Activated CD4-positive, alpha-beta T cell treated with anti-CD3 and anti-CD28 coated beads, Interleukin-2, amount 10 ng/mL, durations not matched to agents 7 days and 5 days (primary cell): ENCODE measurements at regions not wholly inside any gene's neighbourhood (a gene's known extent, or its start where the extent isn't known, plus 50 kb on each side); places are given as distances from the start of the nearest gene placed in this dataset.

Source experiments
- CTCF ChIA-PET: fragments of 350-600 bp; sonication (Branson Sonifier 250); formaldehyde crosslinking; loops from one replicate; lab custom pipeline; 2021; ENCODE audit warnings: antibody characterized with exemption; lab: Charles Lee
- POLR2A ChIA-PET: fragments of 350-600 bp; sonication (Branson Sonifier 250); formaldehyde crosslinking; loops from one replicate; lab custom pipeline; 2021; ENCODE audit warnings: antibody characterized with exemption; lab: Charles Lee
- DNase-seq: peaks from one replicate; pipeline ENCODE4 v3.0.0-alpha.2; 2020
- H3K27ac Mint-ChIP-seq: one replicate; pipeline ENCODE4 v1.8.0; 2021; ENCODE audit warnings: mild to moderate bottlenecking, moderate library complexity, mixed read lengths
- H3K27me3 Mint-ChIP-seq: one replicate; pipeline ENCODE4 v1.8.0; 2021; ENCODE audit warnings: mixed read lengths
- H3K36me3 Mint-ChIP-seq: one replicate; pipeline ENCODE4 v1.8.0; 2021; ENCODE audit warnings: low read depth, mixed read lengths
- H3K4me1 Mint-ChIP-seq: one replicate; pipeline ENCODE4 v1.8.0; 2021; ENCODE audit warnings: mixed read lengths
- H3K4me3 Mint-ChIP-seq: one replicate; pipeline ENCODE4 v1.8.0; 2021; ENCODE audit warnings: mild to moderate bottlenecking, moderate library complexity, mixed read lengths
- H3K9me3 Mint-ChIP-seq: one replicate; pipeline ENCODE4 v1.8.0; 2021; ENCODE audit warnings: mixed read lengths

DNA sequence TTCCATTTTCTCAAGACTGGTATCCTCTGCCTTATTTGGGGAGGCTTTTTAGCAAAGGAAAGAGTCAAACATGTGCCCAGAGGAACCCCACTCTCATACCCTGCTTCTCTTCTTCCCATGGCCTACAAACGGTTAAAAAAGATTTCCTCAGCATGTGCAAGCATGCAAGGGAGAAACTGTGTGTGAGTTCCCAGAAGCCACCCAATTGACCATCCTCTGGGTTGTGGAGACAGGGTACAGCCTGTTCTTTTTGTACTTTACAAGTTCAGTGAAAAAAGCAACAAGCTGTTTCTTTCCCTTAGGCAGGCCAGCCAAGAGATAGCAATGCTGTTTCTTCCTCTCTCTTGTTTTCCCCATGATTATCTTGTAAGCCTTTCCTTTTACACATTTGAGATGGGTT, 68.8 kb upstream of the MTPN start:
- CTCF ChIA-PET: interaction anchor here (1.2 kb wide), 1 partner anchor 13 kb away, joined by 3 read pairs; no protein-coding TSS in a partner anchor
- Mint-ChIP-seq H3K27me3 (no peaks in the 10 kb centered on the region), H3K4me1 (no peaks in the 10 kb centered on the region), H3K36me3 (no peaks in the 10 kb centered on the region), H3K27ac (no peak overlapping the region), H3K4me3 (no peak overlapping the region), H3K9me3 (peaks cover 12% of the 10 kb centered on the region)
- DNase-seq: no peak
- POLR2A ChIA-PET: no interaction called here

DNA sequence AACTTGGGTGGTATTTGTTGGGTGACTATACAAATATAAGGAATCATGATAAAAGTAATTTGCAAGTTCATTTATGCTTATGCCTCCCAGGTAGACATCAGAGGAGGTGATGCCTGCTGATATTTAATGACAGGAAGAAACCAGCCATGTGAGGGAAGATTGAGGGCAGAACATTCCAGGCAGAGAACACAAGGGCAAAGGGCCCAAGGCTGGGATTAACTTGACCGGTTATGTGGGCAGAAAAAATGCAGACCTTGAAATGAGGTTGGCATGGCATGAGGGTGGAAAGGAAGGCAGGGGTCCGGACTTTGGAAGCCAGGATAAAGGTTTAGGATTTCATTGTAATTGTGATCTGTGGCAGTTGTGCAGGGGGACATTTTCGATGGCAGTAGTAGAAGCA, 68.0 kb upstream of the MTPN start:
- no peak overlapping the region for H3K27ac Mint-ChIP-seq
- H3K36me3 Mint-ChIP-seq: no peaks in the 10 kb centered on the region
- no peaks in the 10 kb centered on the region for H3K4me1 Mint-ChIP-seq
- H3K27me3 Mint-ChIP-seq: no peaks in the 10 kb centered on the region
- no peak for DNase-seq
- H3K9me3 Mint-ChIP-seq: peaks cover 12% of the 10 kb centered on the region
- H3K4me3 Mint-ChIP-seq: no peak overlapping the region
- ChIA-PET POLR2A (no interaction called here), CTCF (no interaction called here)

DNA sequence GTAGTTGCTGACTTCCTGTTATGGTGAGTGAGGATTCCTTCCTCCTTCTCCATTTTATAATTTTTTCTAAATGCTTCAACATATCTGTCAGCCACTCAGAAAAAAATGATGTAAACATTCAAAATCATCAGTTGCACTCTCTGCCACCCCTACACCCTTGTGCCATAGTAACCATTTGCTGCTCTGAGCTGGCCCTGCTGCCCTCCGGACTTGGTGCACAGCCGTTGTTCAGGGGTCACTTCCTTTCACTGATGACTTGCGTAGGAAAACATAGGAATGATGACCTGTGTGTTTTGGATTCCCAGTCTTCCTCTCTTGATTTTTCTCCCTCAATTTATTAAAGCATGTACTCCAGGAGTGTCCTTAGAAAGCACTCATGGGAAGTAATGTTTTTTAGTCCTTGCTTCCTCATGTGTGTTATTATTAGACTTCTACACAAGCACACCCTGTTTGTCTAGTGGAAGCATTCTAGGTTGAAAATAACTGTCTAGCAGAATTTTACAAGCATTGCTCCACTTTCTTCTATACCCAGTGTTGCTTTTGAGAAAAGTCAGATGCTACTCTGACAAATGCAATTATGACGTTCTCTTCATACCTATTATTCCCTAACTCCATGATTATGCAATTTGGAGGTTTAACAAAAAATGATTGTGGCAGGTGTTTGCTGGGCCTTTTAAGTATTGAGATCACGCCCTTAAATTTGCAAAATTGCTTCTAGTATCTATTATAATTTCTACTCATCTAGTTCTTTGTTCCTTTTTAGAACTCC, 62.6 kb upstream of the MTPN start:
- Mint-ChIP-seq H3K4me1 (no peaks in the 10 kb centered on the region), H3K4me3 (no peak overlapping the region), H3K36me3 (peaks cover 1% of the 10 kb centered on the region), H3K27ac (no peak overlapping the region), H3K27me3 (no peaks in the 10 kb centered on the region), H3K9me3 (peaks cover 7% of the 10 kb centered on the region)
- ChIA-PET CTCF (interaction anchor here (1.4 kb wide), 1 partner anchor 14 kb away, joined by 3 read pairs; no protein-coding TSS in a partner anchor), POLR2A (no interaction called here)
- DNase-seq: no peak

DNA sequence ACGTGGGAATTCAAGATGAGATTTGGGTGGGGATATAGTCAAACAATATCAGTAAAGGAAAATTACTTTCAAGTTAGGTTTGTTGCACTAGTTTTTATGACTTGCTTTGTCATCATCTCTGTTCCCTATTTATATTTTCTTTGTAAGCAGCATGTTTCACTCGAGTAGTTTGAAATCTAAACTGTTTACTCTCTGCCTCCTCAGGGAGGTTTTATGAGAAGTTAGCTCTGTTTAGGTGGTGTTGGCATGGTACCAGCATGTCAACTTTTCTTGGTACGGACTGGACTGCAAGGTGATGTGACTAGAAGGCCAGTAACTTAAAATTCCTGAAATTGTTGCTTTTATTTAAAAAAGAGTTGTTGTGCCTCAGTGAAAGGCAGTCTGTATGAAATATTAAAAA, 59.2 kb upstream of the MTPN start:
- ChIA-PET POLR2A (no interaction called here), CTCF (interaction anchor here (1.3 kb wide), 1 partner anchor 19 kb away, joined by 3 read pairs; no protein-coding TSS in a partner anchor)
- Mint-ChIP-seq H3K4me3 (no peak overlapping the region), H3K36me3 (peaks cover 1% of the 10 kb centered on the region), H3K27ac (no peak overlapping the region), H3K27me3 (no peaks in the 10 kb centered on the region), H3K4me1 (peaks cover 6% of the 10 kb centered on the region), H3K9me3 (peaks cover 4% of the 10 kb centered on the region)
- no peak for DNase-seq

DNA sequence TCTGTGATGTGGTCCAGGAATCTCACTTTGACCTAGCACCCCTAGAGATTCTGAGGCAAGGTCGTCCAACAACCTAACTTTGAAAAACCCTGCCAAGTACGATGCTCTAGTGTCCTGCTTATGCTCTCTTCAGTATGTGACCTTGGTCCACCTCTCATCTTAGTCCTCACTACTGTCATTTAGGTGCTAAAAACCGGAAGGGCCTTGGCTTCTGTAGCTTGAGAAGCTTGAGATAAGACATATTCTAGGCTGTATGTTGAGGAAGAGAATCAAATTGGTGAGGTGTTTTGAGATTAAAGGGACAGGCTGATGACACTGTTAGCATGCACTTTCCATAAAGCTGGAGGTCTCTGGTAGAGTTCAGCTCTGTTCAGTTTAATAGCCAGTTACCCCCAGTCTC, 57.0 kb upstream of the MTPN start:
- Mint-ChIP-seq H3K27me3 (no peaks in the 10 kb centered on the region), H3K9me3 (peaks cover 2% of the 10 kb centered on the region), H3K4me3 (no peak overlapping the region), H3K36me3 (peaks cover 1% of the 10 kb centered on the region), H3K4me1 (peaks cover 11% of the 10 kb centered on the region), H3K27ac (no peak overlapping the region)
- no peak for DNase-seq
- ChIA-PET POLR2A (interaction anchor here (0.7 kb wide), 1 partner anchor 40 kb away, joined by 3 read pairs; no protein-coding TSS in a partner anchor), CTCF (no interaction called here)

DNA sequence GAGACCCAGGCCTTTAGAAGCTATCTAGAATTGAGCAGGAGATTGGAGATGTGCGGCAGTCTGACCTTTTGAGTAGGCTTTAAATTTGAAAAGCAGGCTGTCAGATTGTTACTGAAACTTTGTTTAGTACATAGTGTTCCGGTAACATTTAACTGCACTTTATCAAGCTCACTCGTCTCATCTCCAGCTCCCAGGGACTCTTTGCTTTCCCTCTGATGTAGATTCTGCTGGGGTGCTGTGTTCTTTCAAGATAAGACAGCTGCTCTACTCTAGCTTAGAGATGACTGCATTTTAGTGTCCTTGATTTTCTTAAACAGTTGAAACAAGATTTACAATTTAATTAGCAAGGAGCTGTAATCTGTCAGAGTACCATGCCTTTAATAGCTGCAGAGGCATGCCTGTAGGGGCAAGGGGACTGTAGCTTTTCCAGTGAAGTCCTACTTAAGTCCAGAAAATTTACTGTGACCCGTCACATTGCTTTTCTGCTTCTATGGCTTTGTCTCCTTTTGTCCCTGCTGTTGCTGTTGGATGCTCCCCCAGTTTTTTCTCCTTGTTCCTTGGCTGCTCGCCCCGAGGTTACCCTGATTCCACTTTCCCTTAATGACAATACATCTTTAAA, 56.4 kb upstream of the MTPN start:
- Mint-ChIP-seq H3K4me1 (peaks cover 11% of the 10 kb centered on the region), H3K27me3 (no peaks in the 10 kb centered on the region), H3K4me3 (no peak overlapping the region), H3K9me3 (peaks cover 2% of the 10 kb centered on the region), H3K36me3 (no peaks in the 10 kb centered on the region), H3K27ac (no peak overlapping the region)
- DNase-seq: no peak
- POLR2A ChIA-PET: no interaction called here
- CTCF ChIA-PET: no interaction called here

DNA sequence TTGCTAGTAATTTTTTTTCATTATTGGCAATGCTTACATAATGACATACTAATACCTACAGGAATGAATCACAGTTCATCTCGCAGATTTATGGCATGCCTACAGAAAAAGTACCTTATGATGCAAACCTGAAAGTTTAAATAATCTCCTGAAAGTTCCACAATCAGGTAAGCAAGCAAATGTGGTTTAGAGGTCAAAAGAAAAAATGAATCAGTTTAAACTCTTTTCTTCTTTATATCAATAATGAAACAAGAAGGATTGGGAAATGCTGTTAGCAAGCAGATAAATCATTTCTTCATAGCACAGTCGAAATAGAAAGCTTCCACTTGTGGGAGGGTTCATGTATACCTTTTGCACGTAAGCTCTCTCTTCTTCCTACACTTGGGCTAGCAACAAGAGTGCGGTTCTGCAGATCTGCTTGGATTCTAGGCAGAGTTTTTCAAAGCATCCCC, 53.7 kb upstream of the MTPN start:
- Mint-ChIP-seq H3K27ac (no peak overlapping the region), H3K4me3 (no peak overlapping the region), H3K9me3 (peaks cover 2% of the 10 kb centered on the region), H3K36me3 (no peaks in the 10 kb centered on the region), H3K4me1 (peaks cover 11% of the 10 kb centered on the region), H3K27me3 (no peaks in the 10 kb centered on the region)
- ChIA-PET POLR2A (no interaction called here), CTCF (no interaction called here)
- no peak for DNase-seq

DNA sequence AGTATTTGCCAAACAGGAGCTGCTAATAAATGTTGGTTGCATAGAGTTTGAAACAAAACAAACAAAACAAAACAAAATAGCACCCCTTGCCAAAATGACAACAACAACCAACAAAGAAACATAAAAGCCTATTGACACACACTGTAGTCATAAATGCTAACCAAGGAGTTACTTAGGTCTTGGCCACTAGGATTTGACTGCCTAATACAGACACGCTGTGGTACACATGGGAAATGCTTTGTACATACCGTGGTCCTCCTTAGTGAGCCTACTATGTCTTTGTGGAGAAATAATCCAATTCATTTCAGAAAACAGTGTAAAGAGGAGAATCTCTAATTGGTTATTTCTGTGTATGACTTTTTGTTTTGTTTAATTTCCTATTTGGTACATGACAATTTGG, 53.2 kb upstream of the MTPN start:
- Mint-ChIP-seq H3K4me1 (peaks cover 11% of the 10 kb centered on the region), H3K27me3 (no peaks in the 10 kb centered on the region)
- CTCF ChIA-PET: no interaction called here

DNA sequence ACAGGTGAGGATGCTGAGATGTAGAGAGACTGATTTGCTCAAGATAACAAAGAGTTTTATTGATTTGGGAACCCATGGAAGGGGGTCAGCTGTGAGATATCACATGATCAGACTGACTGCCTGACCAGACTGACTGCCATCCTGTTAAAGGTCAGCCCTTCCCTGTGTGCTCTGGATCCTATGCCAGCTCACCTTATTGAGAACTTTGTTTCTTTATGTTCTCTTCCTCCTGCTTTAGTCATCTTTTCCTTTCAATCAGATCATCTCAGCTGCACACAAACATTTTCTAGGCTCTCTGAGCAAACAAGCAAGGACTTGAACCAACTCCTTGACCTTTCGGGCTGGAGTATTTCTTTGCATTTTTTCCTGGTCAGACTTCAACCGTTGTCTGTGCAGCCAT, 50.0 kb upstream of the MTPN start:
- no peak for DNase-seq
- Mint-ChIP-seq H3K27me3 (no peaks in the 10 kb centered on the region), H3K36me3 (no peaks in the 10 kb centered on the region), H3K27ac (no peak overlapping the region), H3K4me3 (no peak overlapping the region), H3K9me3 (no peaks in the 10 kb centered on the region), H3K4me1 (peaks cover 11% of the 10 kb centered on the region)
- ChIA-PET CTCF (interaction anchor here (1.6 kb wide), 1 partner anchor 18 kb away, joined by 8 read pairs; no protein-coding TSS in a partner anchor), POLR2A (no interaction called here)

More for the DNA sequence above, 53.2 kb upstream of the MTPN start:
- POLR2A ChIA-PET: no interaction called here
- H3K36me3 Mint-ChIP-seq: no peaks in the 10 kb centered on the region
- no peak overlapping the region for H3K27ac Mint-ChIP-seq
- peaks cover 2% of the 10 kb centered on the region for H3K9me3 Mint-ChIP-seq
- no peak for DNase-seq
- H3K4me3 Mint-ChIP-seq: no peak overlapping the region
